BLaER1 treated with 17β-estradiol and CSF1 and Interleukin-3, amounts not matched to agents 10 nM and 100 nM (cell line): ENCODE measurements at regions not wholly inside any gene's neighbourhood (a gene's known extent, or its start where the extent isn't known, plus 50 kb on each side); places are given as distances from the start of the nearest gene placed in this dataset.

Experiments
- H3K27ac ChIP-seq, 11 experiments: shearing (Covaris generic); formaldehyde crosslinking; 2 replicates each; pipeline ENCODE4 v1.8.1; 2022
- H3K27me3 ChIP-seq, 11 experiments: shearing (Covaris generic); formaldehyde crosslinking; 2 replicates each; pipeline ENCODE4 v1.8.1; 2022
- H3K36me3 ChIP-seq, 11 experiments: shearing (Covaris generic); formaldehyde crosslinking; 2 replicates each; pipeline ENCODE4 v1.8.1; 2022
- H3K4me1 ChIP-seq, 10 experiments: shearing (Covaris generic); formaldehyde crosslinking; 2 replicates each; pipeline ENCODE4 v1.8.1; 2022
- H3K4me2 ChIP-seq, 11 experiments: shearing (Covaris generic); formaldehyde crosslinking; 2 replicates each; pipeline ENCODE4 v1.8.1; 2022
- H3K4me3 ChIP-seq, 10 experiments: shearing (Covaris generic); formaldehyde crosslinking; 2 replicates each; pipeline ENCODE4 v1.8.1; 2022
- H3K9ac ChIP-seq, 11 experiments: shearing (Covaris generic); formaldehyde crosslinking; 2 replicates each; pipeline ENCODE4 v1.8.1; 2022
- H3K9me3 ChIP-seq, 11 experiments: shearing (Covaris generic); formaldehyde crosslinking; replicated peaks in 1 of 11; 2 replicates each; pipeline ENCODE4 v1.8.1; 2022
- H4K20me1 ChIP-seq, 11 experiments: shearing (Covaris generic); formaldehyde crosslinking; 2 replicates each; pipeline ENCODE4 v1.8.1; 2022
- Cebpa-rat ChIP-seq, 11 experiments: shearing (Covaris generic); IDR thresholded peaks; 2 replicates each; pipeline ENCODE4 v1.8.1; 2022

DNA sequence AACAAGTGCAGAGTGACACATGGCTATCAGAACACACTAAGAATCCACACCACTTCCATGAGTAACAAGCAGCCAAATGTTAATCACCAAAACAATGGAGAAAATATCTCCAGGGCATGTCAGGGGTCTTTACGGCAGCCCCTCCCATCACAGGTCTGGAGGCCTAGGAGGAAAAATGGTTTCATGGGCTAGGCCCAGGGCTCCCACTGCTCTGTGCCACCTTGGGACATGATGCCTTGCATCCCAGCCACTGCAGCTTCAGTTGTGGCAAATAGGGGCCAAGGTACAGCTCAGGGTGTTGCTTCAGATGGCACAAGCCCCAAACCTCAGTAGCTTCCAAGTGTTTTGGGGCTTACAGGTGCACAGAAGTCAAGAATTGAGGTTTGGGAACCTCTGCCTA lies 66.6 kb downstream of the NEURL3 start:
- Histone ChIP-seq H3K9ac (no peak overlapping the region), H3K4me1 (no peaks in the 10 kb centered on the region), H3K4me3 (peak overlapping the region in 1 of 10 experiments; percentile 11; a peak in 2 of 20 replicates), H4K20me1 (no peaks in the 10 kb centered on the region), H3K27me3 (no peaks in the 10 kb centered on the region), H3K4me2 (no peak overlapping the region), H3K36me3 (peaks cover 0 to 8% (median 0%) of the 10 kb centered on the region in 11 experiments; a peak in 4 of 22 replicates), H3K27ac (no peak overlapping the region), H3K9me3 (peaks cover 24 to 43% (median 37%) of the 10 kb centered on the region in 11 experiments)
- TF ChIP-seq Cebpa-rat (IDR thresholded peaks at IDR 0.05), result no peak

DNA sequence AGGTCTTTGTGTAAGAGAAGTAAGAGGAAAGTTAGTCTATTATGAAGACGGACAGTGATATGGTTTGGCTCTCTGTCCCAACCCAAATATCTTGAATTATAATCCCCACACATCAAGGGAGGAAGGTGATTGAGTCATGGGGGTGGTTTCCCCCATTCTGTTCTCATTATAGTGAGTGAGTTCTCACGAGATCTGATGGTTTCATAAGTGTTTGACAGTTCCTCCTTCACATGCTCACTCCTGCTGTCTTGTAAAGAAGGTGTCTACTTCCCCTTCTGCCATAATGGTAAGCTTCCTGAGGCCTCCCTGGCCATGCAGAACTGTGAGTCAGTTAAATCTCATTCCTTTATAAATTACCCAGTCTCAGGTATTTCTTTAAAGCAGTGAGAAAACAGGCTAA lies 67.6 kb downstream of the NEURL3 start:
- H3K9me3 ChIP-seq, result peaks cover 24 to 43% (median 37%) of the 10 kb centered on the region in 11 experiments
- no peak overlapping the region for H3K27ac ChIP-seq
- H3K4me2 ChIP-seq, result no peak overlapping the region
- H3K4me1 ChIP-seq, result no peaks in the 10 kb centered on the region
- no peak for TF ChIP-seq Cebpa-rat (IDR thresholded peaks at IDR 0.05)
- H3K36me3 ChIP-seq, result peaks cover 0 to 8% (median 0%) of the 10 kb centered on the region in 11 experiments; a peak in 4 of 22 replicates
- no peak overlapping the region for H3K4me3 ChIP-seq
- no peak overlapping the region for H3K9ac ChIP-seq
- no peaks in the 10 kb centered on the region for H4K20me1 ChIP-seq
- no peaks in the 10 kb centered on the region for H3K27me3 ChIP-seq

DNA sequence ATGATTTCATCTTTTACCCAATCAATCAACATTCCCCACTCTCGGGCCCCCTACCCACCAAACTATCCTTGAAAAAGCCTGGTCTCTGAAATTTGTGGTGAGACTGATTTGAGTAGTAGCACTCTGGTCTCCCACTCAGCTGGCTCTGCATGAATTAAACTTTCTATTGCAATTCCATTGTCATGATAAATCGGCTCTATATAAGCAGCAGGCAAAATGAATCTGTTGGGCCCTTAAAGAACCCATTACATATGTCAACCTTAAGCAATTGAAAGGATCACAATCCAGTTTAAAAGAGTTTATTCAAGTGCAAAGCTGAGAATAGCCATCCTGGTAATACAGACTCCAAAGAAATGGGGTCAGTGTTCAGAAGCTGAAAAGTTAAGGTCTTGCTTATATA lies 68.2 kb downstream of the NEURL3 start:
- H3K27ac ChIP-seq, result no peak overlapping the region
- H3K36me3 ChIP-seq, result peaks cover 0 to 8% (median 0%) of the 10 kb centered on the region in 11 experiments; a peak in 4 of 22 replicates
- no peak for TF ChIP-seq Cebpa-rat (IDR thresholded peaks at IDR 0.05)
- no peaks in the 10 kb centered on the region for H3K4me1 ChIP-seq
- no peak overlapping the region for H3K4me2 ChIP-seq
- H3K9ac ChIP-seq, result no peak overlapping the region
- H3K9me3 ChIP-seq, result peaks cover 24 to 46% (median 37%) of the 10 kb centered on the region in 11 experiments
- H3K4me3 ChIP-seq, result no peak overlapping the region
- H4K20me1 ChIP-seq, result no peaks in the 10 kb centered on the region
- no peaks in the 10 kb centered on the region for H3K27me3 ChIP-seq

DNA sequence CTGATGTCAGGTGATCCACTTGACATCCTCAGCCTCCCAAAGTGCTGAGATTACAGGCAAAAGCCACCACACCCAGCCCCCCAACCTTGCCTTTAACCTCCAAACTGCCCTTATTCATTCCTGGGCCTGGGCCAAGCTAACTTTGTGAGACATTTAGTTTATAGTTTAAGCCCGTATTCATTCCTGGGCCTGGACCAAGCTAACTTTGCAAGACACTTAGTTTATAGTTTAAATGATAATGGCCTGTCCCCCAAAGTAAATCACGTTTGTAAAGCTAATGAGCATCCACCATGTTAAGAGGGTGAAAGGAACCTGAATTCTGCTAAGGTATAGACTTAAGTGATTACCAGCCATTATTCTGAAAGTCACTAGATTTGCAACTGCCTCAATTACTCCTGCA lies 68.7 kb downstream of the NEURL3 start:
- no peak overlapping the region for H3K4me2 ChIP-seq
- no peak overlapping the region for H3K4me3 ChIP-seq
- no peaks in the 10 kb centered on the region for H4K20me1 ChIP-seq
- H3K4me1 ChIP-seq, result no peaks in the 10 kb centered on the region
- H3K27me3 ChIP-seq, result no peaks in the 10 kb centered on the region
- H3K36me3 ChIP-seq, result peaks cover 0 to 8% (median 0%) of the 10 kb centered on the region in 11 experiments; a peak in 4 of 22 replicates
- no peak for TF ChIP-seq Cebpa-rat (IDR thresholded peaks at IDR 0.05)
- H3K27ac ChIP-seq, result no peak overlapping the region
- peaks cover 26 to 49% (median 38%) of the 10 kb centered on the region in 11 experiments for H3K9me3 ChIP-seq
- no peak overlapping the region for H3K9ac ChIP-seq

DNA sequence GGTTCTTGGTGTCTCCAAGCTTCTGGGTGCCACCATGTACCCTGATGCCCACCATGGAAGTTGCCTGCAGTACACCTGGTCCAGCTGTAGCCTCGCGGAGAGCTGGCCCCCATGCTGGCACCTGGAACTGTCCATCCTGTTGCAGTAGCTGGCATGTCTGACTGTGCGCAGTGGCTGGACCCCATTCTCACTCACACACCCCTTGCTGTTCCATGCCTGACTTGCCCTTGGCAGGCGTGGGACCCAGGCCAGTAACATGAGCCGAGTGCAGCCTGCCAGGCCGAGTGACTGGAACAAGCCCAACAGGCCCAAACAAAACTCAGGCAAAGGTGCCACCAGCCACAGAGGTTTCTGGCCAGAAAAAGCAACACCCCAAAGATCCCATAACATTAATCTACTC lies 73.8 kb downstream of the NEURL3 start:
- Histone ChIP-seq H3K36me3 (peaks cover 0 to 16% (median 5%) of the 10 kb centered on the region in 11 experiments; a peak in 5 of 22 replicates), H3K9me3 (peaks cover 28 to 40% (median 33%) of the 10 kb centered on the region in 11 experiments), H3K4me2 (no peak overlapping the region), H3K4me1 (peaks cover 0 to 12% (median 0%) of the 10 kb centered on the region in 10 experiments; a peak in 8 of 20 replicates), H3K27me3 (no peaks in the 10 kb centered on the region), H3K4me3 (peak overlapping the region in 1 of 10 experiments; percentile 22; a peak in 1 of 20 replicates), H3K27ac (no peak overlapping the region), H3K9ac (no peak overlapping the region), H4K20me1 (no peaks in the 10 kb centered on the region)
- no peak for TF ChIP-seq Cebpa-rat (IDR thresholded peaks at IDR 0.05)

DNA sequence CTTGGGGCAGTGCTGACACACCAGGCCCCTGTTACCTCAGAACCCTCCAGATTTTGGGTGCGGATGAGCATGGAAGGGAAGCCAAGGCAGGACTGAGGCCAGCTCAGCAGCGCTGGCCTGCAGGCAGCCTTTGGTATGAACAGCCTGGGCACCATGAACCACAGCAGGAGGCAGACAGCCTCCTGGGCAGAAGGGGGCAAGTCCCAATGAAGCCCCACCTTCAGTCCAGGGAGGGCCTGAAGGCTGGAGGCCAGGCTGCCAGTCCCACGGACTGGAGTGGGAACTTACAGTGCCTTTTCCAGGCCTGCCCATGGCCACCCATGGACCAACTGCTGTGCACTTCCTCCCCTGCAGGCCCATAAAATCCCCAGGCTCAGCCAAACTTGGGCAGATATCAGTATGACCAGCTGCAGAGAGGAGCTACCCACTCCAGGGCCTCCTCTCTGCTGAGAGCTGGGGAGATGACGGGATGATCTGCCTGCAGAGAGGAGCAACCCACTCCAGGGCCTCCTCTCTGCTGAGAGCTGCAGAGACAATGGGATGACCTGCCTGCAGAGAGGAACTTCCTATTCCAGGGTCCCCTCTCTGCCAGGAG lies 74.7 kb downstream of the NEURL3 start:
- H3K4me2 ChIP-seq, result no peak overlapping the region
- H3K4me1 ChIP-seq, result peaks cover 0 to 12% (median 0%) of the 10 kb centered on the region in 10 experiments; a peak in 8 of 20 replicates
- H3K27me3 ChIP-seq, result no peaks in the 10 kb centered on the region
- no peaks in the 10 kb centered on the region for H4K20me1 ChIP-seq
- H3K9me3 ChIP-seq, result peaks cover 32 to 45% (median 36%) of the 10 kb centered on the region in 11 experiments
- no peak overlapping the region for H3K9ac ChIP-seq
- H3K27ac ChIP-seq, result no peak overlapping the region
- H3K4me3 ChIP-seq, result peak overlapping the region in 2 of 10 experiments; percentile 3 to 22; a peak in 4 of 20 replicates
- H3K36me3 ChIP-seq, result peaks cover 0 to 16% (median 5%) of the 10 kb centered on the region in 11 experiments; a peak in 5 of 22 replicates
- TF ChIP-seq Cebpa-rat (IDR thresholded peaks at IDR 0.05), result no peak

DNA sequence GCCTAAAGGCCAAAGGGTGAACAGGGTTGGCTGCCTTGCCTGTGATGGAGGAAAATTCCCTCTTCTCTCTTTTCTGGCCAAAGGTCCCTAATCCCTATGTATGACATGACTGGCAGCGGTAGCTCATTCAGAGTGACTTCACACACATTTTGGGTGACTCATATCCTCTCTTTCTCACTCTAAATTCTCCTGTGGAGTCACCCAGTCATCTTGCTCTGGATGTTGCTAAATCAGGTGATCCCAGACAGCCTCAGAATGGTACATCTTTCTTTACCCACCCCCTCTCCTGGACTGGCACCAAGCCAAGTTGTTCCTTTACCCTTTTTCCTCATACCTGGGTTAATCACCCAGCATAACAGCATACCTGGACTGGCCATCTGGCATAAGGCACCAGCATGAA lies 77.2 kb downstream of the NEURL3 start:
- Histone ChIP-seq H4K20me1 (no peaks in the 10 kb centered on the region), H3K9ac (no peak overlapping the region), H3K4me3 (no peak overlapping the region), H3K27ac (no peak overlapping the region), H3K27me3 (no peaks in the 10 kb centered on the region), H3K9me3 (peaks cover 36 to 54% (median 39%) of the 10 kb centered on the region in 11 experiments), H3K4me1 (peaks cover 0 to 12% (median 0%) of the 10 kb centered on the region in 10 experiments; a peak in 8 of 20 replicates), H3K36me3 (peaks cover 0 to 16% (median 5%) of the 10 kb centered on the region in 11 experiments; a peak in 5 of 22 replicates), H3K4me2 (peak overlapping the region in 6 of 11 experiments; percentile 1 to 60 (median 17); a peak in 7 of 22 replicates)
- 0 out of 22 replicates have a peak, but pooled peaks of 1 of the 11 experiments have one; percentile 9 for TF ChIP-seq Cebpa-rat (IDR thresholded peaks at IDR 0.05)

DNA sequence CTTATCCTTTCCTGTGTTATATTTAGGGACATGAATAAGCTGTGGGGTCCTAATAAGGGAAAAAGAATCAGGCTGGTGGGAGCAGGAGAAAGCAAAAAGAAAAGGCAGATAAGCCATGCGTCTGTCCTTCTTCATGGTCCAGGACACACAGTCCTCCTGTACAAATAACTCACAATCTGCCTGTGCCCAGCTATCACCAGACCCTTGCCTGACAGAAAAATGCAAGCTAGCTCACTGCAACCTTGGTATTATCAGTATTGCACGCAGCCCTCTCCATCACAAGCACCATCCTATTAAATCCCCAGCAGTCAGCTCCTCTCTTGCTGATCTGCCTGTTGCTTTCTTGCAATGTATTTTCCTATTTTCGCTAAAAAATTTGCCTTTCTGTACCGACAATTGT lies 78.0 kb downstream of the NEURL3 start:
- H3K27me3 ChIP-seq, result no peaks in the 10 kb centered on the region
- no peak overlapping the region for H3K27ac ChIP-seq
- peaks cover 36 to 55% (median 39%) of the 10 kb centered on the region in 11 experiments for H3K9me3 ChIP-seq
- no peak overlapping the region for H3K4me3 ChIP-seq
- H3K9ac ChIP-seq, result no peak overlapping the region
- no peak overlapping the region for H3K4me2 ChIP-seq
- H3K36me3 ChIP-seq, result peaks cover 0 to 16% (median 5%) of the 10 kb centered on the region in 11 experiments; a peak in 5 of 22 replicates
- peaks cover 0 to 12% (median 0%) of the 10 kb centered on the region in 10 experiments; a peak in 8 of 20 replicates for H3K4me1 ChIP-seq
- TF ChIP-seq Cebpa-rat (IDR thresholded peaks at IDR 0.05), result no peak
- H4K20me1 ChIP-seq, result no peaks in the 10 kb centered on the region

DNA sequence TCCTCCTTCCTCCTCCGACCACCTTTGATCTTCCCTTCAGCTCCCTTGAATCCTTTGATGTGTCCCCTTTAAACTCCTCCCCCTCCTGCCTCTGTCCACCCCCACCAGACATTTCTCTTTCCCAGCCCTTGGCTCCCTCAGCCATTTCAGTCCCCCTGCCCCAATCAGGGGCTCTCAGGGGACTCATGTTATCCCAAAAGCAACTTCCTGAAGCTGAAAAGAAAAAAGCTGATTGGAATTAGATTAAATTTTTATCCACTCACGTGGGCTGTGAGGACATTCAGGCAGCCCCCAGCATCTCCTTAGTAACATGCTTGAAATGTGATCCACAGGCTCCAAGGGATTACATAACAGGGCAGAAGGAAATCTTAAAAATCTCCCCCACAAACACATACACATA lies 81.3 kb downstream of the NEURL3 start:
- Histone ChIP-seq H3K9ac (no peak overlapping the region), H3K36me3 (no peaks in the 10 kb centered on the region), H3K4me2 (no peak overlapping the region), H3K4me3 (no peak overlapping the region), H3K9me3 (peaks cover 9 to 28% (median 13%) of the 10 kb centered on the region in 11 experiments; a peak in 19 of 22 replicates), H3K27ac (no peak overlapping the region), H4K20me1 (no peaks in the 10 kb centered on the region), H3K4me1 (peaks cover 0 to 12% (median 0%) of the 10 kb centered on the region in 10 experiments; a peak in 8 of 20 replicates), H3K27me3 (no peaks in the 10 kb centered on the region)
- TF ChIP-seq Cebpa-rat (IDR thresholded peaks at IDR 0.05), result no peak
